GM21825 (cell line): ENCODE measurements at regions not wholly inside any gene's neighbourhood (a gene's known extent, or its start where the extent isn't known, plus 50 kb on each side); places are given as distances from the start of the nearest gene placed in this dataset.

ENCODE experiments used
- ATAC-seq: cut with Tn5 transposase; IDR thresholded peaks from one replicate; pipeline ENCODE4 v1.9.1; 2021; ENCODE audit warnings: mild to moderate bottlenecking, moderate library complexity; ENCODE audit not compliant: unreplicated experiment

DNA sequence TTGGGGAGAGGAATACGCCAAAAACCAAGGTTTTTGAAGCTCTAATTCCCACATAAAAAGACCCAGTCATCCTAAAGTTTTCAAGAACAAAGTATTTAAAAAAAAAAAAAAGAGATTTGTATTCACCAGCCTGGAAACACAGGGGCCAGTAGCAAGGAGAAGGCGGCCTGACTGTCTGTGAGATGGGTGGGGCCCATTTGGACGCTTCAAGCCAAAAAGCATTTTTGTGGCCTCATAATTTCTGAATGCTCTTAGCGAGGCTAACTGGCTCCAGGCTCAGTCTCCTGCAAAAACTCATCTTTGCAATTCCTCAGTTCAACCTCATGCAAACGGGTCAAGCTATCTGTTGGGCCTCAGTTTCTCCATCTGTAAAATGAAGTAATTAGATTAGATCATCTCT lies 514.1 kb downstream of the MED13L start:
- no peak for ATAC-seq

DNA sequence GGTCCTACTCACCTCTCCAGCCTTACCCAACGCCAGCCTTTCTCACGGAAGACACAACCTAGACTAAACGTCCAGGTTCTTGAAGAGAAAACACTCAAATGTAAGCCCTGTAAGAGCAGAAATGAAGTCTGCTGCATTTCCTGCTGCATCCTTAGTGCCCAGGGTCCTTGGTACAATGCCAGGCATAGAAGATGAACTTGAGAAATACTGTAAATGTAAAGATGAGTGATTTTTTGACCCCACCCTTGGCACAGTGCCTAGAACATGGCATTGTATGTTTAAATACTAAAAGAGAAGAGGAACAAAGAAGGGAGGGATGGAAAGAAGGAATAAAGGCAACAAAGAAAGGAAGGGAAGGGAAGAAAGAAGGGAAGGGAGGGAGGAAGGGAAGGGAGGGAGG lies 514.6 kb downstream of the MED13L start:
- no peak for ATAC-seq

DNA sequence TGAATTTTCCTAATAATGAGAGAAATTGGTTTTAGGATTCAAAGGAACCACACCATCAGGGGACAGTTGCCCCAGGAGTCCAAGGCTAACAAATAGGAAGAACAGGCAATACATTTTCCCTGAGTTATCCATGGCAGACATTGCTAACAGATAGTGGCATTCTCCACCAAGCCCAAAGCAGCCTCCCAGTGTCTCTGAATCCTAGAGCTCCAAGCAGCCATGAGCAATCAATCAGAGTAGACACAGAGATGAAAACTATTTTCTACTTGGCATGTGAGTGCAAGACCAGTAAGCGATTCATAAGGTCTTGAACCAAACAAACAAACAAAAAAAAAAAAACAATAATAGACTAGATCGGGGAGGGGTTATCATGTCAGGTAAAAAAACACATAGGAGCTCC lies 515.7 kb downstream of the MED13L start:
- ATAC-seq: no peak

DNA sequence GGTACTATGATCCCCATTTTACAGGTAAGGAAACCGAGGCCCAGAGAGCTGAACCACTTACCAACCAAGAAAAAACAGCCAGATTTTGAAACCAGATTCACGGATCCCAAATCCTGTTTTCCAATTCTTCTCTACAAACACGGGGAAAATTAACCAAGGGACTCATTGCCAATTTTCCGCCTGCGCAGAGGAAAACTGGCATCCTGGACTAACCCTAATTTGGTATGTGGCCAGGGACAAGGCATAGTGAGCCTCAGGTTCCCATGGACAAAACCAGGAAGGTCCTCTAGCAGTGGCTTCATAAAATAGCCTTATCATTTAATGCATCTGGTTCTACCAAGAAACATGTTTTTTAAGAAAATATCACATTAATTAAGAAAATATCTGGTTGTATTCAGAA lies 517.3 kb downstream of the MED13L start:
- no peak for ATAC-seq

DNA sequence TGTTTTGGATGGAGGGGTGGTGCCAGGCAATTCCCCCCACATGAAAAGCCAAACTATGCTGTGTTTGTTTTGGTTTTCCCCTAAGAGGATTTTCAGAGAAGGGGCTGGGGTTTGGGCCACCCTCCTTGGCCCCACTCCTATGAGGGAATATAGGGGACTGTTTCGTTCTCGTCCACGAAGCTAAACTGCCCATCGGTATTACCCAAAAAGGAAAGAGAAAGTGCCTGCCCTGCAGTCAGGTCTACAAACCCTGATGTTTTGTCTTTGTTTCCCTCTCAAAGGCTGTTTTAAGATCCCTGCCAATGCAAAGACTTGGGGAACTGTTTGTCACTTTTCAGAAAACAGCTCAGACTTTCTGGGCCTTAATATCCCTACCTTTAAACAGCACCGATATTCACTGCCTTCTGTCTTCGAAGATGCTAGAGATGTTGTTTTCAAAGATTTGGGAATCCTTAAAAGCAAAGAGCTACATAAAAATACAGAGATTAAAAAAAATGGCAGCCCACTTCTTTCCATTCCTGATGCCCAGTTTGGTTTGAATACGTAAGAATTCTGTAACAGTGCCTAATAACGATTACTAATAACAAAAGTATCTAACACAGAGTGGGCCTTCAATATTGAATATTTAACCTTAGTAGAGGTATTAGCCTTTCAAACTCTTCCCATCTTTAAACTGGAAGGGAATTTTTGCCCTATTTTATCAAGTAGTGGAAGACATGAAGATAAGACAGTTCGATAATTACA lies 518.4 kb downstream of the MED13L start:
- ATAC-seq: no peak

DNA sequence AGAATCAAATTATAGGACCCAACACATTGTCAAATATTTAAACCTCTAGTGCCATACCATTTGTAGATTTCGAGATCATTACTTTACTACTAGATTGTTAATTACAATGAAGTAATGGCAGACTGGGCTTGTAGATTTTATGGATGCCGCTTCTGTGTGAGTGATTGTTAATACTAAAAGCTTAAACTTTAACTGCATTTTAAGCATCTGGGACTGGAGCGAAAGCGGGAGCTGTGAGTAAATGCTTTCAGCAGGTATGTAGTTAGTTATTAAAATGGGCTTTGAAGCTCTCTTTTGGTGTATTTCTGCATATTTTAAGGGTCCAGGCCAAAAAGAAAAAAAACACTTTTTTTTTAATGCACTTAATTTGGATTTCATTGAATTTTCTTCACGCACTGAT lies 519.3 kb downstream of the MED13L start:
- ATAC-seq: no peak

DNA sequence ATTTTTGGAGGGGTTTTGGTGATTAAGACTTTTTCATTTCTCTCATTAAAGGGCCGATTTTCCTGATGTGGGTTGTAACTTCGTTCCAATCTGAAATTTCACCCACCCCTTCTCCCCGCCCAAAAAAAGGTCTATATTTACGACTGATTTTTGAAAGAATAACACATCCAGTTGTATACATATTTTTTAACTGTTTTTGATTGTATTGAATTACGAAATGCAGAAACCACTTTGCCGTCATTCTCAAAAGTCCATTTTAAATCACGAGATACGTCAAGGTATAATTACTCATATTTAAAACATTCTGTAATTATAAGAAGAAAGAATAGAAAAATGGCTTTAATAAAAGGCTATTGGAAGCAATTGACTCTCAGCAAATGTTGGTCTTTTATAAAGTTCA lies 520.7 kb downstream of the MED13L start:
- no peak for ATAC-seq

DNA sequence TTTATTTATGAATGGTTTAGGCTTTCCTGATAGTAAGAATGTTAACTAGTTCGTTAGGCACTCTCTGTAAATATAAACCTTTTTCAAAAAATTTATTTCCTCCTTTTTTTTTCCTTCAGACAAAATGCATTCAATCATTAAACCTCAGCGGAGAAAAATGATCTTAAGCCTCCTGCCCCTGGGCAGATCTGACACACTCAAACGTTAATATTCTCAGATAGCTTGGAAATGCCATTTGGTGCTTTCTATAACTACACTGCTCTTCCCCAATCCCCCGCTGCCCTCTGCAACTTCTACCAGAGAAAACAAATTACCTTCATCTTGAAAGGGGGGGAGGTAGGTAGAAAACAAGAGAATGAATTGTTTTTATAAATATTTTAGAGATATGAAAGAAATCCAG lies 521.2 kb downstream of the MED13L start:
- ATAC-seq: no peak

DNA sequence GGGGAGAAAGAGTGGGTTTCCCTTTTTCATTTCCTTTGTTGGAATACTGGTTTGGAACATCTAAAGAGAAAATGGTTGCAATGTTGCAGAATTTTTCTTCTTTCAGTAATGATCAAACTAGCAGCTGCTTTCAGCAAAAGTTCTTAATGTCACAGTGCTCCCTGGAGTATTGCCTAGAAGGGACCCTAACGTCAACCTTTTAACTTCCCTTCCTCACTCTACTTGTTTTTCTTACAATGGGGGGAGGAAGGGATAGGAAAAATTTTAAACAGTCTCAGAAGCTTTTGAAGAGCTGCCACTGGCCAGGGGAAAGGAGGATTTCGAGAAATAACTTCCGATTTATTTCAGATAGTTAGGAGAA lies 521.8 kb downstream of the MED13L start:
- no peak for ATAC-seq

DNA sequence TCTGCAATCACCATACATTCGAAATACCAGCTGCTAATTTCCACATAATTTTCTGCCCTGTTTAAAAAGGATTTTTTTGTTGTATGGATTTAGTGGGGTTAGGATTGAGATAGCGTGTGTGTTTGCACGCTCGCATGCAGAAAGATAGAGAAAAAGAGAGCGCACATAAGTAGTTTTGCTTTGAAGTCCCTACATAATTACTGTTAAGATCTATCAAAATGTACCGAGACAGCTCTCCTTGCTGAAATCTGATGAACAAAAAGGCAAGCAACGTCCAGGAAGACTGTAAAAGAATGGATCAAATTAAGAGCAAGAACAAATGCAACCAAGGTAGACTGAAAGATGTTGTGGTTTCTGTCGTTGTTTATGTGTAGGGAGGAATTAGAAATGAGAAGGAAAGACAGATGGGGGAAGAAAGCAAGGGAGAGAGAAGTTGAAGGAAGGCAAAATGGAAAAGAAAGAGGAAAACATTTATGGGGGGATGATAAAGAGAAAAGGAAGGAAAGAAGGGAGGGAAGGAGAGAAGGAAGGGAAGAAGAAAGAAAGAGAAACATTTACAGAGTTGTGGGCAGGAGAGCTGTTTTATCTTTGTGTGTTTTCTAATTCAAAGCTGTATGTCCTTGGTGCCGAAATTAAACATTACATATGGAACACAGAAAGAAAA lies 522.3 kb downstream of the MED13L start:
- ATAC-seq: no peak

DNA sequence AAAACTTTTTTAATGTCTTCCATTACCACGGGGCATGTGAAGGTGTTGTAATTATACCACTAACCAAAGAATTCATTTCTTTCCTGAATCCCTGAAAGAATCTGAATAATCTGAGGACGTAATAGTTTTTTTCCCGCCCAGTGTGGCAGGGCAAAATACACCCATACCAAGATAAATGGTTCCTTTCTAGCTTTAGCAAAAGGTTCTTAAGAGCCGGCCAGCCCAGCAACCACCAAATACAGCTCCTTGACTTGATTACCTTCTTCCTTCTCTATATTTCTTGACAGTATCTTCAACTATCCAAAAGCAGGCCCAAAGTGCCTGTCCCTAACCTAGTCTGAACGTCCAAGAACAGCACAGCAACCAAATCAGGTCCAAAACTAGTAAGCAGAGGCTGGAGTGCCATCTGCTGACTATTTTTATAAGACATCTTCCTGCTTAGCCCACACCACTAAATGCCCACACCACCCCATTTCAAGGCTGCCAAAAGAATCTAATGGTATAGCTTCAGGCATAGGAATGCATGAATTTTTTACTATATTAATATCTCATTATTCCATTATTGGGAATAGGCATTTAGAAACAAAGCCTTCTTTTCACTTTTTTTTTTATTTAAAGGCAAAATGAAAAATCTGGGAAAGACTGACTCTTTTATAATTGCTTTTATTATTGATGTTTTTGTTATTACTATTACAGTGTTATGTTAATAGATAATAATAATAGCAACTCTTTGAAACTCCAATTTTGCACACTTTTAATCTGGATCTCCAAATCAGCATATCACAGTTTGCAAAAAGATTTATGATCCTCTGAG lies 524.4 kb downstream of the MED13L start:
- ATAC-seq: no peak

DNA sequence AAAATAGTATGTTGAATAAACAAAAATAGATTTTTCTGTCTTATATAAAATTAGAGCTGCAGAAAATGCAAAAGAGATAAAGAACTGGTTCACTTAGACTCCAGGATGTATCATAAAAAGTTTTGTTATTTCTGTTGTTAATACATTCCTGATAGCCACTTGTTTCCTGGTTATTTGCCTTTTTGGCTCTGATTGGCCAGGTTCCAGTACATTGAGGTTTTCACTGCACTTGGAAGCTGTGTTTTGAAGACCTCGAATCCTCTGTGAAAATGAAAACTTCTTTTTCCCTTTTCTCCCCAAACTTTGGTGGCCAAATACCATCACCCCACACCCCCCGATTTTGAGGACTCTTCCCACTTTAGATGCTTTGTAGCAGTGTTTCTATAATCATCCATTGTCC lies 525.3 kb downstream of the MED13L start:
- ATAC-seq: no peak

DNA sequence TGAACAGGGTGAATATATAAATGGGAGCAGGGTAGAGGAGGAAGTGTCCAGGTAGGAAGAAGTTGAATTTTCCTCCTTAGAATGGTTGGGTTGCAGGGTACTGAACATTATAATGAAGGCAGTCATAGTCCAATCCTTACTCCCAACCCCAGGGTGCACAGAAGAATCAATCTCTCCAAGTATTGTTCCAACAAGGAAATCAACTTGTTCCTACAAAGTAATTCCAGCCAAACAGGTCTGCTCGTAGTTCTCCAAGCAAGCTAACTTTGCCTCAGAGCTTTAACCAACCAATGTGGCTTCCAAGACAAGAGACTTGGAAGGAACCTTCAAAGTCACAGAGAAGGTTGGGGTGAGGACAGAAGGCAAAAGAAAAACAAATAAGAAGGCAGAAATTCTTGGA lies 527.2 kb downstream of the MED13L start:
- no peak for ATAC-seq

DNA sequence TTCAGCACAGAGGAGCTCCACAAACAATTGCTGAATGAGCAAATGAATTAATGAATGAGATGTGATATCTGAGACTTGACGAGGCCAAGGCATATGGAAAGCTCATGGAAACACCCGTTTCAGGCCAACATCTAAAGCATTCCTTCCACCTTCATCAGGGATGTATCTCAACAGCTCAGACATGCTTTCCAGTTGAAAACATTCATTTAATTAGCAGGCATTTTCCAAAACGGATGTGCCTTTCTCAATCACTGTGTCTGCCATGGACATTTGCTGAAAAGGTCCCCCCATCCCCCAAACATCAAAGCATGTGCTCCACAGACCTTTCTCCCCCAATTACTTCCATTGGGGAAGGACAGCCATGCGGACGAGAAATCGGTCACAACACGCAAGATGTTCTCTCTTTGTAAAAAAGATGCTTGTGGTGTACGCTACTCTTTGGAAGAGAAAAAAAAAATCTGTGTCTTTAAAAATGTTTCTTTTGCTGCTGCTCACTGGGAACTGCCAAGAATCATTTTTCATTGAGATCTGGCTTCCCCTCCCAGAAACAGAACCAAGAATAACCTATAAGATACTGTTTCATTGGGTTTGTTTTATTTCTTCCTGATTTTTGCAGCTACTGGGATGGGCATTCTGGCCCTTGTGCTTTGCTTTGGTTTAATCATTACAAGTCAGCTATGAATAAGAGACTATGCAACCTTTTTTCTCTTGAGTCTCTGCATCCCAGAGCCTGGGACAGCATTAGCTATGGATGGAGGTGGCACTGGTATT lies 528.2 kb downstream of the MED13L start:
- ATAC-seq: no peak

DNA sequence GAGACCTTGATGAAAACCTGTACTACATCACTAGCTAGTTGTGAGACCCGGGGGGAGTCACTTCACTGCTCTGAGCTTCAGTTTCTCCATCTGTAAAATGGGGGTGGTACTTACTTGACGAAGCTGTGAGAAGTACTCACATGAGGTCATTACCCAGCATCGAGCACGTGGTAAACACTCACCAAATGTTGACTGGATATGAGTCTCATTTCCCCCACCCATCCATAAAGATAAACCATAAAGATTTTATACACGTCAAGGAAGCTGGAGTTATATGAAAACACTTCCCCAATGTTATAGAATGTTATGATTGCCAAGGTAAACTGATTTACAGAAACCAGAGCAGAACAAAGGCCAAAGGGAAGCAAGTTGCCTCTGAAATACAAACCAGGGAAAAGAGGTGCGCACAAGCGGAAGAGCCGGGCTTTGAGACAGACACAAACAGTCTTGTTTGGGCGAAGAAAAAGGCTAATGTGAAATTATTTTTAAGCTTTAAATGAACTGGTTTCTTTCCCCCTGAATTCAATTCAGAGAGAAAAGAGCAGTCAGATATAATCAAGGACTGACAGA lies 536.8 kb downstream of the MED13L start:
- no peak for ATAC-seq

DNA sequence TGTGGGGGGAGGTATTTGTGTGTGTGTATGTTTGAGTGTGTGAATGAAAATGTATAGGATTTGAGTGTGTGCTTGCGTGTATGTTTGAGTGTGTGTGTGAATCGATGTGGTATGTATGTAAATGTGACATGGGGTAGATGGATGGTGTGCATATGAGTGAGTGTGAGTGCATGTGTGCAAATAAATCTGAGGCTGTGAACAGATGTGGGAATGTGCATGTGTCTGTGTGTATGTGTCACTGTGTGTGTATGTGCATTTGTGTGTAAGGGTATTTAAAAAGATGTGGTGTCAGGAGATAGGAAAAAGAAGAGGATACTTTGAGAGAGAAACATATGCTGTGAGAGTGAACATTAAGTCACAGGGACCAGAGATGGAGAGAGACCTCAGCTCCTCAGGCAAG lies 539.6 kb downstream of the MED13L start:
- no peak for ATAC-seq

DNA sequence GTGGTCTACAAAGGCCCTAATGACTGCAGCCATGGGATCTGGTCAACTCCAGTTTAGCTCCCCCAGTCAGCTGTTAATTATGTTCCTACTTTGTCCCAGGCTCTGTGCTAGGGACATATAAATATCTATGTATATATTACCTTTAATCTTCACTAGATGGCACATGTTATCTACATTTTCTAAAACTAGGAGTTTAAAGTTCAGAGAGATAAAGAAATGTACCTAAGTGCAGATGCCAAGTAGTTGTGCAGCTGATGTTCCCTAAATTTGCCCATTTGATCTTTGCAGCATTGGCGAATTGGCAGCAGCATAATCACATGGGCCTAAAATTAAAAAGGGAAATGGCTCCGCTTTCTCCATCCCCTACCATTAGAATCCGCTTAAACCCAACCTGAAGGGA lies 541.1 kb downstream of the MED13L start:
- ATAC-seq: no peak

DNA sequence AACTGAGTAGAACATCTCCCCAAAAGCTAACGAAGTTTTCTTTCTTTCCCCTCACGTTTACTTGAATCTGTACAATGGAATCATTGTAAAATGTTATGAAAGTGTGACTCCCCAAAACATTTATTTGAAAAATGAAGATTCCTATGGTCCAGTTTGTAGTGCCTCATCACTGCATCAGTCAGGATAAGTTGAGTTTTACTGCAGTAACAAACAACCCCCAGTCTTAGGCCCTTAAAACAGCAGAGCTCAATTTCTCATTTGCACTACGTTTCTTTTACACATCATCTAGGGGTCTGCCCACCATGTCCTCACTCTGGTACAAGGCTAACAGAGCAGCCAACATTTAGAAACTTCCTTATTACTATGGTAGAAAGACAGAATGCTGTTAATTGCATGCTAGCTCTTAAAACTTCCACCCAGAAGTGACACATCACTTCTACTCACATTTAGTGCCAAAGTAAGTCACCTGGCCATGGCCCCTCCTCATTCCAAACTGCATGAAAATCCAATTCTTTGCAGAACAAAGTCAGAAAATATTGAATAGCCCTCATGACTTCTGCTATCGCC lies 546.4 kb downstream of the MED13L start:
- ATAC-seq: no peak

DNA sequence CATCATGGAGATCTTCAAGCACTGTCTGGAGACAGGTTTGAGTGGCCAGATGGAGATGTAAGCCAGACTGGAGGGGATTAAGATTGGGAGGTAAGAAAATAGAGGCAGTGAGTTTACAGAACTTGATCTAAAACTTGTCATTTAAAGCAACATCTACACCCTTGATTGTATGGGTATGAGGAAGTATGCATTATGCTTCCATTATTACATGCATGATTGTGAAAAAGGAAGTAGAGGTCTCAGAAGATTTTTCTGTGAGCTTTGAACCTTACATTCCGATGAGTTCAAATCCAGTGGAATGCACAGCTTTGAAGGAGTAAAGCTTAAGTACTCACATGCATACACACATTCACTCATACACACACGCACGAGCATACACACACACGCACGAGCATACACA lies 550.8 kb downstream of the MED13L start:
- ATAC-seq: no peak

DNA sequence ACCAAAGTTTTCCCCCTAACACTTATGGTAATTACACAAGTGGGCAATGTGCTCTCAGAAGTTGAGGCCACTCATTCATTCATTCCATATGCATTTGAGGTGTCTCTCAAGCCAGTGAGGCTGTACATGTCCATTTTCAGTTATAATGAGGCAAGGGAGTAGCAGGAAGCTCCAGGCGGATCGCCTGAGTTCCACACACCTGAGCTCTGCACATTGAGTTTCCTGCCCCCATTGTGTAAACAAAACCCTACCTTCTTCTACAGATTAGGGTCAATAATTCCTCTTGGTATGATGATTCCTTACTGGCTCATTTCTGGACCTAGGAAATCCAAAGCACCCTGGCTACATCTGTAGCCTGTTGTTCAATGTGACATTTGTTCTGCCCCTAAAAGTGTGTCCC lies 555.3 kb downstream of the MED13L start:
- no peak for ATAC-seq

DNA sequence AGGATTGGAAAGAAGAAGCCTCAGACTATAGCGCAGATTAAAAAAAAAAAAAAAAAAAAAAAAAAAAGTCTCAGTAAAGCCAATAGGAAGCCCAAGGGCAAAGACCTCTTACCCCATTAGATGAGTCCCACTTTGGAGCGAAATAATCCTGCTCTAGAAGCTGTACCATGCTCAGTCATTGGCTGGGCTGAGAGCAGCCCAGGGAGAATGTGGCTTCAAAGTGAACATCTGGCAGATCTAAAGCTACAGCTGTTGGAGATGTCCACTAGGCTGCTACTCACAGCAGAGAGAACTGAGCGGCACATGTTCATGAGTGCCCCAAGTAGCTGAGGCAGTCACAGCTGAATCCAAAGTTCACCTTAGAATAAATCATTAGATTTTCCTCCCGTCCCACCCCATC lies 560.9 kb downstream of the MED13L start:
- no peak for ATAC-seq
